ENCODE measurements at regions not wholly inside any gene's neighbourhood (a gene's known extent, or its start where the extent isn't known, plus 50 kb on each side); places are given as distances from the start of the nearest gene placed in this dataset.

- TF ChIP-seq CTCF (IDR thresholded peaks at IDR 0.05; ENCODE audit: insufficient read depth, low read depth, low read length), result no peak
- TF ChIP-seq EZH2 (IDR thresholded peaks at IDR 0.05; ENCODE audit: insufficient read depth, low read length), result no peak
Measured at GRCh38 chr11:70601861-70602538, 203.7 kb downstream of the CTTN start.
